Gastroesophageal sphincter (tissue), 4 donors: ENCODE measurements at regions not wholly inside any gene's neighbourhood (a gene's known extent, or its start where the extent isn't known, plus 50 kb on each side); places are given as distances from the start of the nearest gene placed in this dataset.

Source experiments
- ATAC-seq: fragments of 150-250 bp; one replicate; pipeline ENCODE4 v1.9.1; 2016; ENCODE audit warnings: mild to moderate bottlenecking, moderate library complexity
- H3K27ac ChIP-seq, 4 donors: fragments of 200-600 bp; sonication (generic) in 3 of 4; 1 replicate in 3 of 4; 2 replicates in 1 of 4; pipeline ENCODE4 v1.5.1; 2016 to 2019
- H3K27me3 ChIP-seq: fragments of 200-600 bp; sonication (generic); one replicate; pipeline ENCODE4 v1.5.1; 2019
- H3K36me3 ChIP-seq, 2 donors: fragments of 200-600 bp; sonication (generic); one replicate each; pipeline ENCODE4 v1.5.1; 2019; ENCODE audit warnings: control low read depth in 1 of 2
- H3K4me1 ChIP-seq, 3 donors: fragments of 200-600 bp; sonication (generic); 1 replicate in 2 of 3; 2 replicates in 1 of 3; pipeline ENCODE4 v1.5.1; 2016 to 2019; ENCODE audit warnings: control low read depth in 2 of 3
- H3K4me3 ChIP-seq, 2 donors: fragments of 200-600 bp; sonication (generic); one replicate each; pipeline ENCODE4 v1.5.1; 2019; ENCODE audit warnings: mild to moderate bottlenecking in 1 of 2, moderate library complexity in 1 of 2
- H3K9me3 ChIP-seq, 3 donors: fragments of 200-600 bp; sonication (generic); one replicate each; pipeline ENCODE4 v1.5.1; 2017 to 2019; ENCODE audit warnings: control low read depth in 2 of 3
- CTCF ChIP-seq, 4 experiments: fragments of 200-600 bp in 2 of 4; fragments of 450-650 bp in 2 of 4; sonication (generic) in 1 of 4; IDR thresholded peaks; one replicate each; pipeline ENCODE4 v1.5.1; 2017 to 2019; ENCODE audit warnings: antibody characterized with exemption in 4 of 4, mild to moderate bottlenecking in 2 of 4, moderate library complexity in 2 of 4
- EP300 ChIP-seq: sonication (generic); formaldehyde crosslinking; IDR thresholded peaks from one replicate; pipeline ENCODE4 v1.6.1; 2017; ENCODE audit warnings: antibody characterized with exemption, mild to moderate bottlenecking
- POLR2A ChIP-seq, 2 donors: fragments of 450-650 bp; IDR thresholded peaks; one replicate each; pipeline ENCODE4 v1.6.1; 2017; ENCODE audit warnings: antibody characterized with exemption in 2 of 2, mild to moderate bottlenecking in 2 of 2, moderate library complexity in 1 of 2
- POLR2AphosphoS5 ChIP-seq: sonication (generic); formaldehyde crosslinking; IDR thresholded peaks from one replicate; pipeline ENCODE4 v1.6.1; 2017; ENCODE audit warnings: antibody characterized with exemption
- WGBS, 2 donors: methylation state at CpG; one replicate each; pipeline ENCODE4 v1.1.5; 2018; ENCODE audit warnings: low coverage in 1 of 2; 5-methylcytosine and 5-hydroxymethylcytosine counted together

DNA sequence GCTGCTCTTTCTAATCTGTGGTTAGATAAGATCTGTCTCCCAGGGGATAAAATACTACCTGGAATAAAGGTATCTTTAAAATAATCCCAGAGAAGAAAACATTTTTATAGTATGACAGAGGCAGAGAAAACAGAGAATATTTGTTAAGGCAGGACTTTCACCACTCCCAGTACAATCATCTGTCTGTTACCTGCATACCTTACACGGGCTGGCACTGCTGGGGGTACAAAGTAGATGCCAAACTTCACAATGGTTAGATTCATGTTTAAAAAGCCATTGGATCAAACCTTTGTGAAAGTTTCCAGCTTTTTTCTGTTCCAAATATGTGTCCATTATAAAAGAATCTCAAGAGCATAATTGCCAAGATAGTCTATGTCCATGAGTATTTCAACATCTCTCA lies 273.6 kb upstream of the BTG1 start:
- no peak overlapping the region for H3K4me3 ChIP-seq
- no peaks in the 10 kb centered on the region for H3K9me3 ChIP-seq
- H3K27me3 ChIP-seq: no peaks in the 10 kb centered on the region
- no peak overlapping the region for H3K27ac ChIP-seq
- TF ChIP-seq POLR2AphosphoS5 (no peak), CTCF (IDR thresholded peaks at IDR 0.05) (no peak), EP300 (no peak), POLR2A (IDR thresholded peaks at IDR 0.05) (no peak)
- 40 to 100% methylated on average over 1 of the region's 1 CpG for WGBS, 2 donors
- H3K36me3 ChIP-seq: no peaks in the 10 kb centered on the region
- no peak for ATAC-seq
- H3K4me1 ChIP-seq: no peaks in the 10 kb centered on the region

DNA sequence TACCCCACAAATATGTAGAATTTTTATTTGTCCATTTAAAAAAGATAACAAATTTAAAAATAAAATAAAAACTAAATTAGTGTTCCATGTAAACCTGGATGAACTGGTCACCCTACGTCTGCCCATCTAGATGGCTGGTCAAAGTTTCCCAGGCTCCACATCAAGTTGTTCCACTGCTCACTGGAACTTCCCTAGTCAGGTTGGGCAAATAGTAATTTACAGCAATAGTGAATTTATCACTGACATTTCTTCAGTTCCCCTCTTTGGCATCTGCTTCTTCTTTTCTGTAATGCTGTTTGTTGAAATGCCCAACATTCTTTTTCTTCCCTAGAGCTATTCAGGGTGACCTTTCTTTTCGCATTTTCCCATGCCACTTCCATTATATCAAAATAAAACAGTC lies 272.7 kb upstream of the BTG1 start:
- Histone ChIP-seq H3K4me3 (no peak overlapping the region), H3K4me1 (no peaks in the 10 kb centered on the region), H3K27ac (no peak overlapping the region), H3K9me3 (no peaks in the 10 kb centered on the region), H3K36me3 (no peaks in the 10 kb centered on the region), H3K27me3 (no peaks in the 10 kb centered on the region)
- TF ChIP-seq CTCF (IDR thresholded peaks at IDR 0.05) (no peak), EP300 (no peak), POLR2A (IDR thresholded peaks at IDR 0.05) (no peak), POLR2AphosphoS5 (no peak)
- no peak for ATAC-seq
- WGBS, 2 donors: 90 to 100% methylated on average over 2 of the region's 2 CpGs

DNA sequence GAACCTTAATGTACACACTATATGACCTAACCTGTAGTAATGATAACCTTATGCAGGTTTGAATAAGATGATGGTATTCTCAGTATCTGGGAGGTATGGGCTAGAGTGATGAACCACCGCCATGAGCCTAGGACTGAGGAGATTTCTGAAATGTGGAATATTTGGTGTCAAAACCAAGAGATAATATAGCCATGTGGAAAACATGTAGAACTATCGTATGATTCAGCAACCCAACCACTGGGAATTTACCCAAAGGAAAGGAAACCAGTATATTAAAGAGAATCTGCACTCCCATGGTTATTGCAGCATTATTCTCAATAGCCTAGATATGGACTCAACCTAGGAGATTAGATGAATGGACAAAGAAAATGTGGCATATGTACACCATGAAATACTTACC lies 271.7 kb upstream of the BTG1 start:
- no peak for ATAC-seq
- no peaks in the 10 kb centered on the region for H3K9me3 ChIP-seq
- 97 to 100% methylated on average over 1 to 2 of the region's 2 CpGs for WGBS, 2 donors
- H3K4me3 ChIP-seq: no peak overlapping the region
- TF ChIP-seq EP300 (no peak), POLR2A (IDR thresholded peaks at IDR 0.05) (no peak), POLR2AphosphoS5 (no peak), CTCF (IDR thresholded peaks at IDR 0.05) (no peak)
- H3K27ac ChIP-seq: no peak overlapping the region
- no peaks in the 10 kb centered on the region for H3K36me3 ChIP-seq
- H3K4me1 ChIP-seq: no peaks in the 10 kb centered on the region
- H3K27me3 ChIP-seq: no peaks in the 10 kb centered on the region

DNA sequence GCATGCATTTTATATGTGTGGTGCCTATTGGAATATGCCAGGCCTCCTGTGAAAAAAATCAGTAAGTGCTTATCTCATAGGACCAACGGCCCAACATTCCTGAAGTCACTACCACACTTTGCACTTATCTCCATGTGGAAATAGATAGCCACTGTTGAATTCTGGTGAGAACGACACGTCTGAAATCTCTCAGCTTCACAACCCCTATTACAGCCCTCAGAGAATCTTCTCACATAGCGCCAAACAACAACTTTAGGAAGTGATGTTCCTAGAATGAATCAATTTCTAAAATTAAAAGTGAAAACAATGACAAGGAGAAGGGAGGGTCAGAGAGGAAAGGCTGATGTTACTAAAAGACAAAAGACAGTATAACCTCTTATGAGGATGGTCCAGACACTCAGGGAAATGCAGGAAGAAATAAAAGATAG lies 270.8 kb upstream of the BTG1 start:
- H3K4me1 ChIP-seq: no peaks in the 10 kb centered on the region
- H3K27ac ChIP-seq: no peak overlapping the region
- WGBS, 2 donors: 71 to 76% methylated on average over 3 to 4 of the region's 4 CpGs
- no peaks in the 10 kb centered on the region for H3K9me3 ChIP-seq
- TF ChIP-seq POLR2A (IDR thresholded peaks at IDR 0.05) (no peak), POLR2AphosphoS5 (no peak), EP300 (no peak), CTCF (IDR thresholded peaks at IDR 0.05) (no peak)
- no peak overlapping the region for H3K4me3 ChIP-seq
- H3K27me3 ChIP-seq: no peaks in the 10 kb centered on the region
- H3K36me3 ChIP-seq: no peaks in the 10 kb centered on the region
- no peak for ATAC-seq

DNA sequence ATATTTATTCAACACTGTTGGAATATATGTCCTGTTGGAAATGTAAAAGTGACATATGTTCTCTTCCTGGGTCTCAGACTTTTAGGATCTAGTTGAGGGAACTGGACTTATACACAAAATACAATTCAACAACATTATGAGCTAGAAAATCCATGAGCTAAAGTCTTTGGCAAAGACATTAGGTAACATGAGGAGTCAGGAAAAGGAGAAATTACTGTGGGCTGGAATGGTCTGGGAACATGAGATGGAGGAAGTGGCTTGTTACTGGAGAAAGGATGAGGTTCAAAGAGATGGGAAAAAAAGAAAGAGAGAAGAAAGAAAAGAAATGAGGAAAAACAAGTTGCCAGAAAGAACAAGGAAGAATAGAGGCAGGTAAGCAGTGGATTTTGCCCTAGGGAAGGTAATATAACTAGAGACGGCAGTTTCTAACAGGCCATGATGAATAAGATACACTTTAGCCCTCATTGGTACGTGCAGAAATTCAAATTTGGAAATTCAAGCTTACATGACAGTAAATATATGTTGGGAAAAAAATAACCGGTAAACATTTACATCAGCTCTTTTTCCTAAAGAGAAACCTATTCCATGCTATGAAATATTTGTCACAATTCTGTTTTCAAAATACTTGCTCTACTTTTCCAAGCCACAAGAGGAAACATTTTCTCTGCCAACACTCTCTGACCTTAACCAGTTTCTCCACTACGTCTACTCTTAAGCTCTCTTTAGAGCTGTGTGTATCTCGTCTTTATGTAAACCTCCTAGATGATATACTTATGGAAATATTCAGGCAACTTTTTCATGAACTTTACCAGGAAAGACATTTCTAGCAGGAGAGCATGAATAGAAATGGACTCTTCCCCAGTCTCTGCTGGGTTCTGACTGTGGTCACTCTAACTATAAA lies 268.8 kb upstream of the BTG1 start:
- Histone ChIP-seq H3K9me3 (no peaks in the 10 kb centered on the region), H3K36me3 (no peaks in the 10 kb centered on the region), H3K4me3 (no peak overlapping the region), H3K27ac (no peak overlapping the region), H3K27me3 (no peaks in the 10 kb centered on the region), H3K4me1 (no peaks in the 10 kb centered on the region)
- TF ChIP-seq CTCF (IDR thresholded peaks at IDR 0.05): no peak
- TF ChIP-seq POLR2AphosphoS5: no peak
- TF ChIP-seq POLR2A (IDR thresholded peaks at IDR 0.05): no peak
- no peak for TF ChIP-seq EP300
- ATAC-seq: no peak
- 58 to 66% methylated on average over 5 of the region's 5 CpGs for WGBS, 2 donors
